ENCODE measurements at regions not wholly inside any gene's neighbourhood (a gene's known extent, or its start where the extent isn't known, plus 50 kb on each side); places are given as distances from the start of the nearest gene placed in this dataset.

- no peak for DNase-seq
Measured at GRCh38 chr5:2902742-2903297, 151.3 kb upstream of the IRX2 start.

GRCh38 chr5:2902186-2902585, 150.7 kb upstream of the IRX2 start:
- no peak for DNase-seq

DNA sequence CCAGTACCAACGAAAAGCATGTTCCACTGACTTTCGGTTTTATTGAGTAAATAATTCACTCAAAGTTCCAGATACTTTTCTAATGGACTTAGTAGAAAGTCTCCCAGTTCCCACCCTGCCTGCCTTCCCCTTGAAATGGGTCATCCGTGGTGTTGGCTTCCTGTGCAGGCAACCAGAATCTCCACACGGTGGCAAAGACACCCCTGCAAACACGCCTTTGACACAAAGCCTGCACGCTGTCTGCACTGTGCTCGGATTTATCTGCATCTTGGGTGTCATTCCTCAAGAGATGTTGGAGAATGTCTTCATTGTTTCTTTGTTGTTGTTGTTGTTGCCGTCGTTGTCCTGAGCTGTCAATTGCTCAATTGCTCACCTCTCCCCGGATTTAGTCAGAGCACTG, 150.0 kb upstream of the IRX2 start:
- DNase-seq, result no peak

DNA sequence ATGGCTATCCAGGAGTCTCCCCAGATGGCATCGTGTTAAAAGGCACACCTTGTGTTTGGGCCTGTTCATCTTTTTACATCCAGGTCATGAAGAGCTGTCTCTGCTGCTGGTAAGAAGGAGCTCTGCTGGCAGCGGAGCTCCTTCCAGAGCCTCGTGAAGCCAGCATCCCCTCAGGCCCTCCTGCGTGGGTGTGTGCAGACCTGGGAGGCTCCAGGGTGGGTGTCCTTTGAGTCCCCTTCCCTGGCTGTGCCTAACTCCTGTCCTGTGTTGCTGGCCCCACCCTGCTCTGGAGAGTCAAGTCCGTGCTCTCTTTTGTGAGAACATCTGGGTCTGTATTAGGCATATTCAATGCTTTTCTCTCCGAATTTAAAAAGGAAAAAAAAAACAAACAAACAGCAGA, 149.6 kb upstream of the IRX2 start:
- DNase-seq, result no peak

DNA sequence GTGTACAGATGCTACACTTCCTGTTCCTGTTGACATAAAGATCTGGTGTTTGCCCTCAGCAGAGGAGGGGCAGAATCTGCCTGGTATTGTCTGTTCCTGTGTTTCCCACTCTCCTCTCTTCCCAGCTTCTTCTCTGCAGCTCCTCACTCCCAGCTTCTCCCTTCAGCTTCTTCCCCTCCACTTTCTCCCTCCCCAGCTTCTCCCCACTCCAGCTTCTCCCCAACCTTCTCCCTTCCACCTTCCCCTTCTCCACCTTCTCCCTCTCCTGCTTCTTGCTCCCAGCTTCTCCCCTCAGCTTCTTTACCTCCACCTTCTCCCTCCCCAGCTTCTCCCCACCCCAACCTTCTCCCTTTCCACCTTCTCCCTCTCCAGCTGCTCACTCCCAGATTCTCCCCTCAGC, 148.9 kb upstream of the IRX2 start:
- no peak for DNase-seq

DNA sequence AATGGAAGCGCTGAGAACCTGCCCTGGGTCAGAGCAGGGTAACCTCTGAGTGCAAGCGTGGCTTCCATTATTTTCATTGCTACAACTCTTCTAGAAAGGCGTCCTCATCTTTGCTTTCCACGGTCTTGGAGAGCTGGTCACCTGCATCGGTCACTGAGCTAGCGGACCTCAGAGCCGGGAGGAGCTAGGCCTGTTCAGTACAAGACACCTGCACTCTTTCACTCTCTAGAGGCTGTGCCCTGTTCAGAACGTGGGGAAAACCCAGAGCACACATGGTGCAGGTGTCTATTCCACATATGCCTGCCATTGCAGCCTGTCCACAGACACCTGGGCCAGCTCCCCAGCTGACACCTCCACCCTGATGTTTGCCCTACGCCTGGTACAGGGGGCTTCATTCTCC, 147.8 kb upstream of the IRX2 start:
- DNase-seq, result no peak

- DNase-seq, result no peak
Measured at GRCh38 chr5:2898661-2899060, 147.2 kb upstream of the IRX2 start.

- DNase-seq, result no peak
Measured at GRCh38 chr5:2897276-2897961, 145.9 kb upstream of the IRX2 start.

DNA sequence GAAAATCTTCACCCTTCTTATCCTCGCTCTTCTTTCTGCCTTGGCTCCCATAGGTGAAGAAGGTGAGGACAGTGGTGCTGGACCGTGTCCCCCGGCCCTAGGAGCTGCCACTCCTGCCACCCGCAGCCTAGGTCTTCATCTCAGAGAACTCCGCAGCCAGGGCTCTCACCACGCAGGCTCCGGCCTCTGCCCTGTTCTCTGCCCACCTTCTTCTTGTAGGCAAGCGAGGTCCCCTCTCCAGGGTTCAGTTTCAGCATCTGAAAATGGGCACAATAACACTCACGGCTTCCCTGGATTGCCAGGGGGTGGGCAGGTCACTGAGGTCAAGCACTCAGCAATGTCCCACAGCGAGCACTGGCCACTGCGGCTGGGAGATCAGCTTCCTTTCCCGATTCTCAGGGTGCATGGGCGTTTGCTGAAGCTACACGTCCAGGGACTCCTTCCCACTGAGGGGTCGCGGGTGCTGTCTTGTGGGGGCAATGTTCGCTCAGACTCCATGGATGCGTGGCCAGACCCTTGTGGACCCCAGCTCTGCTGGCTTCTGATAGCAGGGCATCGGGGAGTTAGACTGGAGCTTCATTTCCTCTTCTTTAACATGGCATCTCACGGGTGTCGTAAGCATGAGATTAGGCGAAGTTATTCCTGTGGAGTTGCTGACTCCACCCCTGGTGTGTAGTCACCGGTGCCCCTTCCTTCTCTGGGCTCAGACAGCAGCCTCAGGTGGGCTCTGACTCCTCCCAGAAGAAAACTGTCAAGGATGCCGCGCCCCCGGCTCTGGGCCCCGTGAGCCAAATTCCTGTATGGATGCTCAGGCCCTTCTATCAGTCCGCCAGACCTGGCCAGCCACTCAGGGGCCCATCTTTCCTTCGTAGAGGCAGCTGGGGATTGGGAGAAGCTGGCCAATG, 145.1 kb upstream of the IRX2 start:
- no peak for DNase-seq

DNA sequence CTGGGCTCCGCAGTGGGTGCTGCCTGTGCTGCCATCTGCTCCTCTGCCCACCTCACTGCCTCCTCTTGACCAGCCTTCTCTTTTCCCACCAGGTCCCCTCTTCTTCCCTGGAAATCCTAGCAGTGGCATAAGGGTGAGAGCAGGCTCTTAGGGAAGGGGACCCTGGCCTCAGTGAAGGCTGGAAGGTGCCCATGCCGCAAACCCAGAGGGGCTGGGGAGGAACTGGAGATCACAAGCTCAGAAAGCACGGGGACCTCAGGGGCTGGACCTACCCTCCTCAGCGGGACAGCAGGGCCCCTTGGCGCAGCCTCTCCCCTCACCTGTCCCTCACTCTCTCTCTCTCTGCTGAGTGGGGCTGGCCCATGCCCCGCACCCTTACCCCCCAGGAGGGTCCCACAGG, 144.4 kb upstream of the IRX2 start:
- DNase-seq, result no peak

DNA sequence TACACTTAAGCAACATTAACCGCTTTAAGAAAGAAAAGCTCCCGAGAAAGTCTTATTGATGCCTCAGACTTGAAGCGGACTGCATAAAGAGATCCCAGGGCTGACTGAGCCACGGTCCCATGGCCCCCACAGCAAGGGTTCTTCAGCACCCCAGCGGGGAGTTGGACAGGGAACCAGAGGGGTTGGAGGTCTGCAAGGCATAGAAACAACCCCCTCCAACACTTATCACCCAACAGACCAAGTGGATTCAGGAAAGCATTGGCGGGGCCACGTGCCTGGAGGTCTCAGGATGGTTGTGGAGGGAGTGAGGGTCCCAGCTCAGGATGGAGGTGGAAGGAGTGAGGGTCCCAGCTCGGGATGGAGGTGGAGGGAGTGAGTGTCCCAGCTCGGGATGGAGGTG, 143.7 kb upstream of the IRX2 start:
- no peak for DNase-seq

DNA sequence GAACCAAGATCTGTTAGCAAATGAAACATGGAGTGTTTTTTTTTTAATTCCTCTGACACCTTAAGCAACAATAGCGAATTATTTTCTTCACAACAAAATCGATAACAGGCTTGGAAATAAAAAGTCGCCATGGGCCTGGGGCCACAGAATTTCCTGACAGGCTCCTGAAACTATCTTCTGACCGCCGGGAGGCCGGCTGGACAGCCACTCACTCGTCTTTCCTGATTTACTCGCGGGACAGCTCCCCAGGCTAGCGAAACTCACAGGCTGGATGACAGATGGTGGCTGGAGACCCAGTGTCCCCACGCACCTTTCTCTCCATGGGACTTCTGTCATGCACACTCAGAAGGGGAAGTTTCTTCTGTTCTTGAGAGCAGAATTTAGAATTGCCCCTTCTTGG, 143.3 kb upstream of the IRX2 start:
- no peak for DNase-seq

DNA sequence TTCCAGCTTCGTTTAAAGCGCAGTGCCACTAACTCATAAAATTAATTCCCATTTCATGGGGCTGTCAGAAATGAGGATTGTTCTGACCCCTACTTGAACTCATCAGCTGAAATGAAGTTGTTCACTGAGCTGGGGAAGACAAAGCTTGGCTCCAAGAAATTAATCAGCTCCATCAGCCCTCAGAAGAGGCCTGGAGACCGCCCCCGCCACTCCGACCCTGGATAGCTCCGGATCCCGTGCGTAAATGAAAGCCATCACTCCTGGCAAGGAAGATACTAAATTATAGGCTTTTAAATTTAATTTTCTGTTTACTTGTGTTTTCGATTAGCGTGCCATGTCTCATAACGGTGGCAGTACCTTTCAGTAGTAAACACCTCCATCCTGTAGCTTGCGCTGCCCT, 142.8 kb upstream of the IRX2 start:
- no peak for DNase-seq

DNA sequence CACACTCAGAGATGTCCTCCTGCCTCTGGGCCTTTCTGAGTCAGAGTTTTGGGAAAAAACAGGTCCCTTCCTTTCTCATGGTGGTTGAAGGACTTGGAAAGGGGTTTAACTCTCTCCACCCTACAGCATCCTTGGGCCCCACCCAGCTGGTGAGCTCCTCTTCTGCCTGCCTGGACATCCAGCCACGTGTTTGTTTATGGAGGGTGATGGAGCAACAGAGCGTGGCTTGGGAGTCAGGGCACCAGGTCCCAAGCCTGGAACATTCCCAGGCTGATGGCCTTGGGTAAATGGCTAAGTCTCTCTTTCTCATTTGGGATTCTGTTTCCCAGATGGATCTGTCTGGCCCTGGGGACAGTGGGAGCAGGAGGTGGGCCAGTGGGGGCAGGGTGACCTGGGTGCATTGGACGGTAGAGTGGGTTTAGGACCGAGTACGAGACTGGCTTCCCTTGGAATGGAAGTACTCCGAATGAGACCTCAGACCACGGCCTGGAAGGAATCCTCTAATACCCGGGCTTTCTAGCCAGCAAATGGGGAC, 141.1 kb upstream of the IRX2 start:
- DNase-seq, result no peak

- DNase-seq, result no peak
Measured at GRCh38 chr5:2891781-2892180, 140.3 kb upstream of the IRX2 start.

- no peak for DNase-seq
Measured at GRCh38 chr5:2890011-2890410, 138.5 kb upstream of the IRX2 start.

- DNase-seq, result no peak
Measured at GRCh38 chr5:2888520-2889060, 137.1 kb upstream of the IRX2 start.

- DNase-seq, result no peak
Measured at GRCh38 chr5:2887481-2888348, 136.2 kb upstream of the IRX2 start.

DNA sequence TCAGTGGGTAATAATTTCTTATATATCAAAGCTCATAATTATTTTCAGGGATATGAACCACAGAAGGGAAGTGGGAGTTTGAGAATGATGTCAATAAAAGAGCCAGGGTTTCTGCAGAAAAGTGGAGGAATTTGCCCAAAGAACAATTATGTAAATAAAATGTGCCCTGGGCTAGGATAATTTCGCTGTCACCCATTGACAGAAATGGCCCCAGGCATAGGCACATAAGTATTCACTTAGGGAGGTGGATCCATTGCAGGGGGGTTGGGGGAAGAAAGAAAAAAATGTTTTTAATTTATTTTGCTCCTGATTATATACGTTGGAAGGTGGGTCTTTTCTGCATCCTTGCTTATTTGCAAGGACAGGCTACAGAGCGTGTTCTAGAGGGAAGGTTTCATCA, 135.1 kb upstream of the IRX2 start:
- DNase-seq, result no peak

- no peak for DNase-seq
Measured at GRCh38 chr5:2883771-2884170, 132.3 kb upstream of the IRX2 start.

DNA sequence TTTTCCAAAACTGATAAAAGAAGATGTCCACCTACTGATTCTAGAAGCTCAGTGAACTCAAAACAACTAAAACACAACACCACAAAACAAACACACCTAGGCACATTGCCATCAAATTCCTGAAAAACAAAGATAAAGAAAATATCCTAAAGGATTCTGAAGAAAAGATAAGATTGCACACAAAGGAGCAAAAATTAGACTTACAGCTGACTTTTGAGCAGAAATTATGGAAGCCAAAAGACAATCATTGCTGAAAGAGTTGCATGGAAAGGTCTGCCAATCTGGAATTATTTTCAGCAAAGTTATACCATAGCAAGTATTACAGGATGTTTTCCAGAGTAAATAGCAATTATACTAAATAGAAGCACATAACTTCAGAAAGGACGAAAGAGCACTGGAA, 128.2 kb upstream of the IRX2 start:
- no peak for DNase-seq

DNA sequence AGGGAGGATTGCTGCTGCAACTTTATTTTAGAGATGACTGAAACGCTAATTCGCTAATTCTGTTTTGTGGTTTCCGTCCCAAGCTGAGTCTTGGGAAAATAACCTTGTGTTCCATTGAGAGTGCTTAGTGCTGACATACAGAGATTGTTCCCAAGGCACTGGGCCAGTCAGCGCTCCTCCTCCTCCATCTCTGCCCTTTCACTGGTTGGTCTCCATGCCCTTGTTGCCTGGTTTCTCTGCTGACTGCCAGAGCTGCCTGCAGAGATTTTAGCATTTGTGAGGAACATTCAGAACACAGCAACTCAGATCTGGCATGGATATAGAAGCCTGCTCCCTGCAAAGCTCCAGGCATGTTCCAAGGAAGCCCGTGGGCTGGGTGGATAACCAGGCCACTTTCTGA, 126.0 kb upstream of the IRX2 start:
- DNase-seq, result no peak

- DNase-seq, result no peak
Measured at GRCh38 chr5:2876183-2876582, 124.7 kb upstream of the IRX2 start.
